ENCODE measurements at regions not wholly inside any gene's neighbourhood (a gene's known extent, or its start where the extent isn't known, plus 50 kb on each side); places are given as distances from the start of the nearest gene placed in this dataset.

DNA sequence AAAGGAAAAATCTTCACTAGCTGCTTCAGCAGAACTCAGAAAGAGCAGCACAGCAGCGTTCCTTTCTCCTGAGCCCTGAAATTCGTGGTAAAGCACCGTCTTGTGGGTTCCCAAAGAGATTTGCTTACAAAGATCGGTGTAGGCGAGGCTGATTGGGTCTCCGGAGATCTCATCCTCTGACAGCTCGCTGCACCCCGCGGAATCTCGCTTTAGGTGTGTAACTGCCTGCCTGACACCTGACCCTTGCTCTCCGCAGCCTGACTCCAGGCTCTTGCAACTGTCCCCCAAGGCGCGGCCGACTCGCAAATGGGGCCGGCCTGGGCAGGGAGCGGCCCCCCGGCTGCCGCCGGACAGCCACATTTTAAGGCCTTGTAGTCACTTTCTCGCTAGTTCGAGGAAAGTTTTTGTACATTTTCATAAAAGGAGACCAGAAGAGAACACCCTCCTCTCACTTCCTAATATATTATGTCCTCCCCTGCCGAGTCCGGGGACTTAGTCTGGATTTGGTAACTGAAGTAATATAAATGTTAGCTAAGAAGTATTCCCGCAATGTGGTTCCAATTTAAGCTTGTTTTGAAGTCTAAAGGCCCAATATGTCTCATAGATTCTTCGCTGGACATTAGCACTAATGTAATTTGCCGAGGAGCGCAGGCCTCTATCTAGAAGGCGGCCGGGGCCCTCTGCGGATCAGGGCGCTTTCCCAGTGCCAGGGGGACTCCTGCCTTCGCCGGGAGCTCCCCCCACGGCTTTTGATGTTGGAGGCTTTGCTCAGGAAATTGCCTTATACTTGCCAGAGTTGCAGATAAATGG, 177.3 kb upstream of the CDKN3 start:
- TF ChIP-seq, protein P1, sequence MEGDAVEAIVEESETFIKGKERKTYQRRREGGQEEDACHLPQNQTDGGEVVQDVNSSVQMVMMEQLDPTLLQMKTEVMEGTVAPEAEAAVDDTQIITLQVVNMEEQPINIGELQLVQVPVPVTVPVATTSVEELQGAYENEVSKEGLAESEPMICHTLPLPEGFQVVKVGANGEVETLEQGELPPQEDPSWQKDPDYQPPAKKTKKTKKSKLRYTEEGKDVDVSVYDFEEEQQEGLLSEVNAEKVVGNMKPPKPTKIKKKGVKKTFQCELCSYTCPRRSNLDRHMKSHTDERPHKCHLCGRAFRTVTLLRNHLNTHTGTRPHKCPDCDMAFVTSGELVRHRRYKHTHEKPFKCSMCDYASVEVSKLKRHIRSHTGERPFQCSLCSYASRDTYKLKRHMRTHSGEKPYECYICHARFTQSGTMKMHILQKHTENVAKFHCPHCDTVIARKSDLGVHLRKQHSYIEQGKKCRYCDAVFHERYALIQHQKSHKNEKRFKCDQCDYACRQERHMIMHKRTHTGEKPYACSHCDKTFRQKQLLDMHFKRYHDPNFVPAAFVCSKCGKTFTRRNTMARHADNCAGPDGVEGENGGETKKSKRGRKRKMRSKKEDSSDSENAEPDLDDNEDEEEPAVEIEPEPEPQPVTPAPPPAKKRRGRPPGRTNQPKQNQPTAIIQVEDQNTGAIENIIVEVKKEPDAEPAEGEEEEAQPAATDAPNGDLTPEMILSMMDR (IDR thresholded peaks at IDR 0.05): no peak
- TF ChIP-seq POLR2A (IDR thresholded peaks at IDR 0.05): no peak
- TF ChIP-seq POLR2AphosphoS5 (IDR thresholded peaks at IDR 0.05): no peak
